Ovary (tissue), 3 donors: ENCODE measurements at regions not wholly inside any gene's neighbourhood (a gene's known extent, or its start where the extent isn't known, plus 50 kb on each side); places are given as distances from the start of the nearest gene placed in this dataset.

Experiments
- CTCF ChIP-seq, 3 donors: fragments of 450-650 bp in 2 of 3; fragments of 200-600 bp in 1 of 3; IDR thresholded peaks; one replicate each; pipeline versions ENCODE4 v1.5.1 to v1.8.0; 2016 to 2022; ENCODE audit warnings: antibody characterized with exemption in 3 of 3, mild to moderate bottlenecking in 1 of 3
- EP300 ChIP-seq: sonication (generic); formaldehyde crosslinking; IDR thresholded peaks from one replicate; pipeline ENCODE4 v1.6.1; 2017; ENCODE audit warnings: antibody characterized with exemption
- POLR2A ChIP-seq: fragments of 450-650 bp; IDR thresholded peaks from one replicate; pipeline ENCODE4 v1.6.1; 2017; ENCODE audit warnings: antibody characterized with exemption, mild to moderate bottlenecking, moderate library complexity
- donor health status: DM: no; HTN: no; CAD: no.

GRCh38 chr10:47178537-47179290, 121.3 kb upstream of the GDF10 start:
- no peak for TF ChIP-seq CTCF (IDR thresholded peaks at IDR 0.05)
- TF ChIP-seq POLR2A: no peak
- TF ChIP-seq EP300: no peak
